Ectodermal cell (in vitro differentiated cells): ENCODE measurements at regions not wholly inside any gene's neighbourhood (a gene's known extent, or its start where the extent isn't known, plus 50 kb on each side); places are given as distances from the start of the nearest gene placed in this dataset.

Source experiments
- H3K27ac ChIP-seq: 2 replicates; pipeline ENCODE4 v1.7.0; 2013; ENCODE audit warnings: mild to moderate bottlenecking, low read depth, low read length; ENCODE audit not compliant: insufficient read depth, poor library complexity, severe bottlenecking
- H3K27me3 ChIP-seq: 2 replicates; pipeline ENCODE4 v1.7.0; 2013; ENCODE audit warnings: mild to moderate bottlenecking, low read length; ENCODE audit not compliant: insufficient read depth, control insufficient read depth, poor library complexity, severe bottlenecking
- H3K36me3 ChIP-seq: one replicate; pipeline ENCODE4 v1.7.0; 2013; ENCODE audit warnings: low read length; ENCODE audit not compliant: control insufficient read depth, insufficient read depth
- H3K4me1 ChIP-seq: one replicate; pipeline ENCODE4 v1.7.0; 2013; ENCODE audit warnings: low read length; ENCODE audit not compliant: control insufficient read depth, insufficient read depth
- H3K4me3 ChIP-seq: 2 replicates; pipeline ENCODE4 v1.7.0; 2013; ENCODE audit warnings: low read depth, low read length, control low read depth; ENCODE audit not compliant: insufficient read depth
- H3K9me3 ChIP-seq: 2 replicates; pipeline ENCODE4 v1.7.0; 2013; ENCODE audit warnings: mild to moderate bottlenecking, low read length, moderate library complexity; ENCODE audit not compliant: control insufficient read depth
- WGBS, 2 experiments: methylation state at CpG; one replicate each; pipeline ENCODE4 v1.1.7; 2013; ENCODE audit warnings: missing lambda C conversion rate in 2 of 2; 5-methylcytosine and 5-hydroxymethylcytosine counted together

DNA sequence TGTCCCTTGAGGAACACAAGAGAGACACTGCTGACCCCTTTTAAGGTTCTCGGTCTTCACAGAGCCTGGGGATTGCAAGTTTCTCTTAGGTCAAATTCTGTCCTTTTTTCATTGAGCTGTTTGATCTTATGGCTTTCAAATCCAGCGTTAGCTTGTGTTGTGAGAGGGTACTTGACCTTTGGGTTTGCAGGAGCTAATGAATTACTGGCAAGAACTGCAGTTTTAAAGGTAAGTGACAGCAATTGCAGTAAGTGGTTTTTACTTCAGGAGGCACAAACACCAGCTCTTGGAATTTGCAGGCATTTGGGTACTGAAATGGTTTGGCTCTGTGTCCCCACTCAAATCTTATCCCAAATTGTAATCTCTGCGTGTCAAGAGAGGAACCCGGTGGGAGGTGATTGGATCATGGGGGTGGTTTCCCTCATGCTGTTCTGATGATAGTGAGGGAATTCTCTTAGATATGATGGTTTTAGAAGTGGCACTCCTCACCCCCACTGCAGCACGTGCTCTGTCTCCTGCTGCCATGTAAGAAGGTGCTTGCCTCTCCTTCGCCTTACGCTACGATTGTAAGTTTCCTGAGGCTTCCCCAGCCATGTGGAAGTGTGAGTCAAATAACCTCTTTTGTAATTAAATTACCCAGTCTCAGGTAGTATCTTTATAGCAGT lies 134.5 kb upstream of the LYPLAL1 start:
- Histone ChIP-seq H3K4me1 (no peaks in the 10 kb centered on the region), H3K9me3 (no peaks in the 10 kb centered on the region), H3K27me3 (no peaks in the 10 kb centered on the region), H3K36me3 (no peaks in the 10 kb centered on the region), H3K4me3 (no peak overlapping the region), H3K27ac (no peak overlapping the region)
- WGBS, 2 experiments, result 96 to 97% methylated on average over 7 to 8 of the region's 8 CpGs

DNA sequence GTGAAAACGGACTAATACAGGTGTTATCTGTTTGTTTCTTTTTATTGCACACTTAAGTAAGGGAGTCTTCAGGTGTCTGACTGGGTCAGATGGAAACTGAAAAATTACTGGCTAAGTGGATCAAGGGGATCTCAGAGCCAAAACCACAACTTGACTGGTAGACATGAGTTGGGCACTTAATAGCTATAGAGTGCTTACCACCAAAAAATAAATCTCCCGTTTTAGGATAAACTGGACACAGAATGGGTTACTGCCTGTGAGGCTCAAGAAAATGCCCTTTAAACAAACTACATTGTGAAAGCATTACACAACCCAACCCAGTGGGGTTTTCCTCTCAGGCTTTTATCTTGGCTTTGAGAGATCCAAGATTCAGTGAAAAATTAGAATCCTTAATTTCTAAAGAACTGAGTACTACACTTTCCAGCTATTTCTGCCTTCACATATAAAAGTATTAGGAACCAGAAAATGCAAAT lies 134.0 kb upstream of the LYPLAL1 start:
- Histone ChIP-seq H3K4me3 (no peak overlapping the region), H3K4me1 (no peaks in the 10 kb centered on the region), H3K27me3 (no peaks in the 10 kb centered on the region), H3K9me3 (no peaks in the 10 kb centered on the region), H3K27ac (no peak overlapping the region), H3K36me3 (no peaks in the 10 kb centered on the region)
- 94 to 96% methylated on average over 2 of the region's 2 CpGs for WGBS, 2 experiments

DNA sequence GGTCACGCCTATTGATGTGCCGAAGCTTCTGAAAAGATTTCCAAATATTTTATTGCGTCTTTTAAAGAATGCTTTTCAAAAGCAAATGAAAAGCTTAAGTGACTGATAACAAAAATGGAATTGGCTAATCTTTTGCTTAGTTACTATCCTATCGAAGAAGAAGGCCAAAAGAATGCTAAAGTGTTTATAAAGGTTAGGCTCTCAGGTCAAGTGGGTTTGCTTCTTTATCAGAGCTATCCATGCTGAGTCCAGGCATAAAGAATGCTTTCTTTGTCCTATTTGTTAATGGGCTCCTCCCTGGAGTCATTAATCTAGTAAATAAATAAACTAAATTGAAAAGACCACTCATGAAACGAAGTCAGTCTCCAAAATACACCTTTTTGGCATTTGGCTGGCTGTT lies 133.4 kb upstream of the LYPLAL1 start:
- no peaks in the 10 kb centered on the region for H3K9me3 ChIP-seq
- no peaks in the 10 kb centered on the region for H3K36me3 ChIP-seq
- no peaks in the 10 kb centered on the region for H3K27me3 ChIP-seq
- H3K27ac ChIP-seq, result no peak overlapping the region
- H3K4me1 ChIP-seq, result no peaks in the 10 kb centered on the region
- WGBS, 2 experiments, result 84 to 96% methylated on average over 4 to 5 of the region's 5 CpGs
- H3K4me3 ChIP-seq, result no peak overlapping the region

DNA sequence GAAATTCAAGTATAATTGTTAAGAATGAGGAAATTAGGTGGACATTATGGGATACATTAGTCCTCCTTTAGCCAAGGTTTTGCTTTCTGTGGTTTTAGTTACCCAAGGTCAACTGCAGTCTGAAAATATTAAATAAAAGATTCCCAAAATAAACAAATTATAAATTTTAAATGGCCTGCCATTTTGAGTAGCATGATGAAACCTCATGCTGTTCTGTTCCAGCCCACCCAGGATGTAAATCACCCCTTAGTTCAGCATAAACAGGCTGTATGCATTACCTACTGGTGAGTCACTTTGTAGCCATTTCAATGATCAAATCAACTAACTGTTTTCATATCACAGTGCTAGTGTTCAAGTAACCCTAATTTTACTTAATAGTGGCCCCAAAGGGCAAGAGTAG lies 132.5 kb upstream of the LYPLAL1 start:
- no peaks in the 10 kb centered on the region for H3K9me3 ChIP-seq
- H3K4me1 ChIP-seq, result no peaks in the 10 kb centered on the region
- H3K27ac ChIP-seq, result no peak overlapping the region
- H3K27me3 ChIP-seq, result no peaks in the 10 kb centered on the region
- no peak overlapping the region for H3K4me3 ChIP-seq
- no peaks in the 10 kb centered on the region for H3K36me3 ChIP-seq

DNA sequence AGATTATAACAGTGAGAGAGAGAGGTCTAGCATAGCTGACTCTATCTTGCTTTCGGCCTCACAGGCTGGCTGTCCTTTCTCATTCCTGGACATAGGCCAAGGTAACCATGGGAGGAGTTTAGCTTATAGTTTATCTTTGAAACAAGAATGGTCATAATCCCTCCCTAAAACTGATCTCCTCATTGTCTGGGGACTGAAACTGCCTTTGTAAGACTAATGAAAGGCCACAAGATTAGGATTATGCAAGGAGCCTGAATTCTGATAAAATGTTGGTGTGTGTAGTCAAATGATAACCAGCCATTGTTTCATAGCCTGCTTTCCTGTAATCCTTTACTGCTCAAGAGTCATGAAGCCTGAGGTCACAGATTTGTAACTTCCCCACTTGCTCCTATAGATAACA lies 131.9 kb upstream of the LYPLAL1 start:
- 87 to 100% methylated on average over 1 of the region's 1 CpG for WGBS, 2 experiments
- Histone ChIP-seq H3K9me3 (no peaks in the 10 kb centered on the region), H3K4me1 (no peaks in the 10 kb centered on the region), H3K27me3 (no peaks in the 10 kb centered on the region), H3K27ac (no peak overlapping the region), H3K4me3 (no peak overlapping the region), H3K36me3 (no peaks in the 10 kb centered on the region)

DNA sequence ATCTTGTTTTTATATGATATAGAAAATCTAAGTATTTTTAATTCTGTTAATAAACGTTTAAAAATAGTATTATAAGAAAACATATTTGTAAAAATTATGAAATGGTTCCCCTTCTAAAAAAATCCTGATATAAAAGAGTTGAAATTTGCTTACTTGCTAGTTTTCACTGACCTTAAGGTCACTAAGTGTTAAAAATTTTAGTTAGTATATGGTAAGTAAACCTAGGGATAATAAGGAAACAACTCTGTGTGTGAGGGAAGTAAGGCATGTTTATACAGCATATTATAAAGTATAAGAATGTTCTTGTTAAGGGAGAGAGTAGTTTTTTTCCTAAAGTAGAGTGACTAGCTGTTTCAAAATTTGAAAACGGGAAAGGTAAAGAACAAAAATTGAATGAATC lies 130.9 kb upstream of the LYPLAL1 start:
- Histone ChIP-seq H3K27ac (no peak overlapping the region), H3K4me1 (no peaks in the 10 kb centered on the region), H3K27me3 (no peaks in the 10 kb centered on the region), H3K4me3 (no peak overlapping the region), H3K9me3 (no peaks in the 10 kb centered on the region), H3K36me3 (no peaks in the 10 kb centered on the region)
- WGBS, 2 experiments, result 88 to 100% methylated on average over 1 of the region's 2 CpGs

DNA sequence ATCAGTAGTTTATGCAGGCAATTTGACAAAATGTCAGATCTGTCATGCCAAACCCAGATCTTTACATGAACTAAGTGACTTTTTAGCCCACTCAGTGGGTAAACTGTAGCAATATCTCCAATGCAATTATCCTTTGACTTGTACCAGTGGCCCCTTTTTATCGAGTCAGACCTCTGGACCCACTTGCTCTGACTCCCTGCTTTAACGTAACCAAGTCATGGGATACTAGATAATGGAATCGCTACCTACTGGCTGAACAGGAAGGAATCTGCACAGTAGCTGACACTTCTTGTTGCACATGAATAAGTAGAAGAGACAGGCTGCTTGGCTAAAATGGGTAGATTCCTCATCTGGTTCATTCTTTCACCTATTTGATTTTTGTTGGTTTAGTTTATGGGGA lies 128.4 kb upstream of the LYPLAL1 start:
- H3K27me3 ChIP-seq, result no peaks in the 10 kb centered on the region
- no peaks in the 10 kb centered on the region for H3K9me3 ChIP-seq
- H3K4me1 ChIP-seq, result no peaks in the 10 kb centered on the region
- H3K36me3 ChIP-seq, result no peaks in the 10 kb centered on the region
- no peak overlapping the region for H3K4me3 ChIP-seq
- WGBS, 2 experiments, result 95 to 99% methylated on average over 3 of the region's 3 CpGs
- H3K27ac ChIP-seq, result no peak overlapping the region

DNA sequence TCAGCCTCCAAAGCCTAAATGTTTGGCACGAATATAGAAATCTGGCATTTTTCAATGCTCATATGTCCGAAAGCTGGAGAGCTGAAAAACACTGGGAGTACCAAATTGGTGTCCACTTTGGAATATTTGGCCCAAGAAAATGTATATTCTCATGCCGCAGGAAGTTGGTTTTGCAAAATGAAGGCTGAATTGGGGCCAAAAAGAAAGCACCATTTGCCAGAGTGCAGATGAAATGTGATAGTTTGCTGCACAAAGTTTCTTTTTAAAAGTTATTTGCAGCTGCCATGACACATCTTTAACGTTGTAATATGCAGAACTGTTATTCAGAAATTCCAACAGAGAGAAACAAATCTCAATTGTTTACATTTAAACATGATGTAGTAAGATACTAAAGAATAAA lies 124.2 kb upstream of the LYPLAL1 start:
- H3K27ac ChIP-seq, result no peak overlapping the region
- H3K9me3 ChIP-seq, result no peaks in the 10 kb centered on the region
- 91 to 96% methylated on average over 3 to 4 of the region's 4 CpGs for WGBS, 2 experiments
- no peaks in the 10 kb centered on the region for H3K27me3 ChIP-seq
- H3K4me1 ChIP-seq, result no peaks in the 10 kb centered on the region
- no peak overlapping the region for H3K4me3 ChIP-seq
- no peaks in the 10 kb centered on the region for H3K36me3 ChIP-seq

DNA sequence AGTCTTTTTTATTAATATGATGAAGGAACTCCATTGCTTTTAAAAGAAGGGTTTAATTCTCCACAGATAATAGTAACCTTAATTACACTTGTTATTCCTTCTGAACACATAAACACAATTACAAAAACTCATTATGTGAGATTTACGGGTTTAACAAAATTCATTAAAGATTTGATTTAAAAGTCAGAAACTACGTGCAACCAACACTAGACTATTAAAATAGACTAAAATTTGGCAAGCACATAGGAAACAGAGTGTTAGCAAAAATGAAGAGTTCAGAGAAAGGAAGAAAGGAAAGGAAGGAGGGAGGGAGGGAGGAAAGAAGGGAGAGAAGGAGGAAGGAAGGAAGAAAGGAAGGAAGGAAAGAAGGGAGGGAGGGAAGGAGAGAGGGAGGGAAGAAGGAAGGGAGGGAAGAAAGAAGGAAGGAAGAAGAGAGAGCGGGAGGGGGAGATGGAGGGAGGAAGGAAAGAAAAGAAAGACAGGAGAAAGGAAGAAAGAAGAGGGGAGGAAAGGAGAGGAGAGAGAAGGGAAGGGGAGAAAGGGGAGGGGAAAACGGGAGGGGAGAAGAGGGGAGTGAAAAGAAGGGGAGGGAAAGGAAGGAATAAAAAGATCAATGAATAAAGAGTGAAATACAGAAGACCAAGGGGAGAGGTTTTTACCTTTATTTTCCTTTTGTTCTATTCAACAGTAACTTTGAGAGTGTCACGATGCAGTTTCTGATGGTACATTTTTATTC lies 123.4 kb upstream of the LYPLAL1 start:
- 69 to 87% methylated on average over 2 to 5 of the region's 5 CpGs for WGBS, 2 experiments
- no peaks in the 10 kb centered on the region for H3K36me3 ChIP-seq
- H3K4me3 ChIP-seq, result no peak overlapping the region
- no peak overlapping the region for H3K27ac ChIP-seq
- H3K9me3 ChIP-seq, result no peaks in the 10 kb centered on the region
- no peaks in the 10 kb centered on the region for H3K27me3 ChIP-seq
- no peaks in the 10 kb centered on the region for H3K4me1 ChIP-seq

DNA sequence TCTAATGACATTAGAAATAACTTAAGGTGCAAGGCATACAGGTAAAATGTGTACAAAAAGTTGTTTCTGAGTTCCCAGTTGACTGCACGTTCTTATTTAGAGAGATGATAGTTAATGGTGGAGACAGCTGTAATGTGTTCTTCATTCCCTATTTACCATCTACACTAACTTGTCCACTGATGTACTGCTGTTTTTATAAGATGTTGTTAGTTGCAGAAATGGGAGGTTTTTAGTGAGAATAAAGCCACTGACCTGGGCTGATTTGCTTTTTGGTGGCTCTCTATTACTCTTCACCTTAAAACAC lies 122.9 kb upstream of the LYPLAL1 start:
- Histone ChIP-seq H3K4me3 (no peak overlapping the region), H3K27ac (no peak overlapping the region), H3K27me3 (no peaks in the 10 kb centered on the region), H3K36me3 (no peaks in the 10 kb centered on the region), H3K9me3 (no peaks in the 10 kb centered on the region), H3K4me1 (no peaks in the 10 kb centered on the region)
- WGBS, 2 experiments, result 60 to 88% methylated on average over 1 of the region's 1 CpG
